GM19463 (cell line): ENCODE measurements at regions not wholly inside any gene's neighbourhood (a gene's known extent, or its start where the extent isn't known, plus 50 kb on each side); places are given as distances from the start of the nearest gene placed in this dataset.

Experiments
- ATAC-seq: cut with Tn5 transposase; IDR thresholded peaks from one replicate; pipeline ENCODE4 v1.9.1; 2021; ENCODE audit warnings: mild to moderate bottlenecking, moderate library complexity; ENCODE audit not compliant: unreplicated experiment

GRCh38 chr5:97388794-97389193 lies 205.7 kb upstream of the RIOK2 start:
- ATAC-seq: no peak

GRCh38 chr5:97400537-97400936 lies 217.5 kb upstream of the RIOK2 start:
- no peak for ATAC-seq

- ATAC-seq: no peak
Measured at GRCh38 chr5:97405941-97406340, 222.9 kb upstream of the RIOK2 start.

GRCh38 chr5:97406946-97407676 lies 224.1 kb upstream of the RIOK2 start:
- ATAC-seq: no peak

GRCh38 chr5:97408331-97408730 lies 225.3 kb upstream of the RIOK2 start:
- no peak for ATAC-seq

- ATAC-seq: no peak
Measured at GRCh38 chr5:97412959-97413358, 229.9 kb upstream of the RIOK2 start.

- no peak for ATAC-seq
Measured at GRCh38 chr5:97417986-97418385, 234.9 kb upstream of the RIOK2 start.

GRCh38 chr5:97418462-97418861 lies 235.4 kb upstream of the RIOK2 start:
- no peak for ATAC-seq

GRCh38 chr5:97420646-97421045 lies 237.6 kb upstream of the RIOK2 start:
- no peak for ATAC-seq

- no peak for ATAC-seq
Measured at GRCh38 chr5:97422678-97423077, 239.6 kb upstream of the RIOK2 start.

- no peak for ATAC-seq
Measured at GRCh38 chr5:97425511-97425910, 242.5 kb upstream of the RIOK2 start.

- ATAC-seq: no peak
Measured at GRCh38 chr5:97427235-97427634, 244.2 kb upstream of the RIOK2 start.

- ATAC-seq: no peak
Measured at GRCh38 chr5:97434021-97434420, 251.0 kb upstream of the RIOK2 start.

GRCh38 chr5:97436405-97436804 lies 253.4 kb upstream of the RIOK2 start:
- ATAC-seq: no peak

- no peak for ATAC-seq
Measured at GRCh38 chr5:97443740-97444139, 260.7 kb upstream of the RIOK2 start.

- ATAC-seq: no peak
Measured at GRCh38 chr5:97449172-97449571, 266.1 kb upstream of the RIOK2 start.

GRCh38 chr5:97452646-97453045 lies 269.6 kb upstream of the RIOK2 start:
- ATAC-seq: no peak

- ATAC-seq: no peak
Measured at GRCh38 chr5:97453263-97453662, 270.2 kb upstream of the RIOK2 start.

- no peak for ATAC-seq
Measured at GRCh38 chr5:97454015-97454414, 271.0 kb upstream of the RIOK2 start.

GRCh38 chr5:97455996-97456395 lies 272.9 kb upstream of the RIOK2 start:
- ATAC-seq: no peak

GRCh38 chr5:97458851-97459250 lies 275.8 kb upstream of the RIOK2 start:
- no peak for ATAC-seq

- no peak for ATAC-seq
Measured at GRCh38 chr5:97471951-97472350, 288.9 kb upstream of the RIOK2 start.

- no peak for ATAC-seq
Measured at GRCh38 chr5:97475847-97476246, 292.8 kb upstream of the RIOK2 start.
